Peyer's patch (tissue), 4 donors: ENCODE measurements at regions not wholly inside any gene's neighbourhood (a gene's known extent, or its start where the extent isn't known, plus 50 kb on each side); places are given as distances from the start of the nearest gene placed in this dataset.
"Not testable (repeated sequence)": the region's sequence is repeated elsewhere in the genome, so short reads cannot be mapped to it uniquely, and the experiment has no call there.

ENCODE experiments used
- CTCF ChIP-seq, 6 experiments: fragments of 450-650 bp in 4 of 6; fragments of 200-600 bp in 2 of 6; sonication (generic) in 1 of 6; IDR thresholded peaks; one replicate each; pipeline ENCODE4 v1.5.1; 2017 to 2019; ENCODE audit warnings: antibody characterized with exemption in 6 of 6, mild to moderate bottlenecking in 3 of 6, moderate library complexity in 1 of 6
- POLR2A ChIP-seq, 2 donors: fragments of 450-650 bp; IDR thresholded peaks; one replicate each; pipeline ENCODE4 v1.5.1; 2017; ENCODE audit warnings: antibody characterized with exemption in 2 of 2, mild to moderate bottlenecking in 2 of 2, moderate library complexity in 2 of 2

- TF ChIP-seq CTCF, POLR2A (IDR thresholded peaks at IDR 0.05): not testable (repeated sequence)
These were observed 547.3 kb downstream of the TMTC2 start for GRCh38 chr12:83233987-83234386.
